Tibial nerve (tissue), 4 donors: ENCODE measurements at regions not wholly inside any gene's neighbourhood (a gene's known extent, or its start where the extent isn't known, plus 50 kb on each side); places are given as distances from the start of the nearest gene placed in this dataset.

ENCODE experiments used
- DNase-seq, 2 donors: peaks; one replicate each; pipeline ENCODE4 v3.0.0-alpha.2; 2019; ENCODE audit warnings: low spot score in 2 of 2
- H3K27ac ChIP-seq, 4 donors: fragments of 200-600 bp; sonication (generic) in 3 of 4; one replicate each; pipeline ENCODE4 v1.5.1; 2017 to 2019; ENCODE audit warnings: mild to moderate bottlenecking in 1 of 4
- H3K27me3 ChIP-seq, 2 donors: fragments of 200-600 bp; sonication (generic) in 1 of 2; one replicate each; pipeline versions ENCODE4 v1.5.1 to v1.6.0; 2017 to 2019
- H3K36me3 ChIP-seq, 3 donors: fragments of 200-600 bp; sonication (generic); one replicate each; pipeline ENCODE4 v1.5.1; 2018 to 2019
- H3K4me1 ChIP-seq, 4 donors: fragments of 200-600 bp; sonication (generic) in 3 of 4; one replicate each; pipeline ENCODE4 v1.5.1; 2017 to 2019
- H3K4me3 ChIP-seq, 4 donors: fragments of 200-600 bp; sonication (generic) in 3 of 4; one replicate each; pipeline ENCODE4 v1.5.1; 2017 to 2019; ENCODE audit warnings: mild to moderate bottlenecking in 1 of 4, moderate library complexity in 1 of 4
- H3K9me3 ChIP-seq, 4 donors: fragments of 200-600 bp; sonication (generic) in 3 of 4; one replicate each; pipeline ENCODE4 v1.5.1; 2017 to 2019
- EP300 ChIP-seq, 2 donors: sonication (generic); formaldehyde crosslinking; IDR thresholded peaks; one replicate each; pipeline ENCODE4 v1.6.1; 2017; ENCODE audit warnings: antibody characterized with exemption in 2 of 2, mild to moderate bottlenecking in 1 of 2
- POLR2A ChIP-seq, 2 donors: fragments of 450-650 bp; IDR thresholded peaks; one replicate each; pipeline ENCODE4 v1.6.1; 2017; ENCODE audit warnings: antibody characterized with exemption in 2 of 2, mild to moderate bottlenecking in 2 of 2, moderate library complexity in 2 of 2
- WGBS, 2 donors: methylation state at CpG; one replicate each; pipeline ENCODE4 v1.1.5; 2018; 5-methylcytosine and 5-hydroxymethylcytosine counted together
- TF ChIP-seq, protein P1 (sequence below), 5 experiments: fragments of 200-600 bp in 3 of 5; fragments of 450-650 bp in 2 of 5; sonication (generic) in 3 of 5; IDR thresholded peaks; one replicate each; pipeline ENCODE4 v1.5.1; 2016 to 2019; ENCODE audit warnings: antibody characterized with exemption in 5 of 5, mild to moderate bottlenecking in 3 of 5, moderate library complexity in 2 of 5

DNA sequence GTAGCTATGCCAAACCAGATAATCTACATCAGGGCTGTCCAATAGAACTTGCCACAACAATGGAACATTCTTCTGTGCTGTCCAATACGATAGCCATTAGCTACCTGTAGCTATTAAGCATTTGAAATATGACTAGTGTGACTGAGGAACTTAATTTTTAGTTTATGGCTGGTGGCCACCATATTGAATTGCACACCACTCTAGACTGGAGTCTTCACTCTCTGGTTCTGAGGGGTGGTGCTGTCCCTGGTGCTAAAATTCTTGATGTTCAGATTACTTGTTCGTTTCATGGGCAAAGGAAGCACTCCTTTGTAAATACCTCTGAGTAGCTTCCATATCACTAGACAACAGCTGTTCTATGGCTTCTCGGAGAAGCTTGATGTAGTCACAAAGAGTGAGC, 296.6 kb downstream of the NPIPA8 start:
- WGBS, 2 donors: 42 to 88% methylated on average over 3 of the region's 3 CpGs
- Histone ChIP-seq H3K4me1 (no peaks in the 10 kb centered on the region), H3K27ac (no peak overlapping the region), H3K27me3 (no peaks in the 10 kb centered on the region), H3K4me3 (no peak overlapping the region), H3K36me3 (no peaks in the 10 kb centered on the region), H3K9me3 (no peaks in the 10 kb centered on the region)
- TF ChIP-seq EP300 (IDR thresholded peaks at IDR 0.05) (no peak), POLR2A (IDR thresholded peaks at IDR 0.05) (no peak)
- TF ChIP-seq, protein P1, sequence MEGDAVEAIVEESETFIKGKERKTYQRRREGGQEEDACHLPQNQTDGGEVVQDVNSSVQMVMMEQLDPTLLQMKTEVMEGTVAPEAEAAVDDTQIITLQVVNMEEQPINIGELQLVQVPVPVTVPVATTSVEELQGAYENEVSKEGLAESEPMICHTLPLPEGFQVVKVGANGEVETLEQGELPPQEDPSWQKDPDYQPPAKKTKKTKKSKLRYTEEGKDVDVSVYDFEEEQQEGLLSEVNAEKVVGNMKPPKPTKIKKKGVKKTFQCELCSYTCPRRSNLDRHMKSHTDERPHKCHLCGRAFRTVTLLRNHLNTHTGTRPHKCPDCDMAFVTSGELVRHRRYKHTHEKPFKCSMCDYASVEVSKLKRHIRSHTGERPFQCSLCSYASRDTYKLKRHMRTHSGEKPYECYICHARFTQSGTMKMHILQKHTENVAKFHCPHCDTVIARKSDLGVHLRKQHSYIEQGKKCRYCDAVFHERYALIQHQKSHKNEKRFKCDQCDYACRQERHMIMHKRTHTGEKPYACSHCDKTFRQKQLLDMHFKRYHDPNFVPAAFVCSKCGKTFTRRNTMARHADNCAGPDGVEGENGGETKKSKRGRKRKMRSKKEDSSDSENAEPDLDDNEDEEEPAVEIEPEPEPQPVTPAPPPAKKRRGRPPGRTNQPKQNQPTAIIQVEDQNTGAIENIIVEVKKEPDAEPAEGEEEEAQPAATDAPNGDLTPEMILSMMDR (IDR thresholded peaks at IDR 0.05): no peak
- DNase-seq: no peak

DNA sequence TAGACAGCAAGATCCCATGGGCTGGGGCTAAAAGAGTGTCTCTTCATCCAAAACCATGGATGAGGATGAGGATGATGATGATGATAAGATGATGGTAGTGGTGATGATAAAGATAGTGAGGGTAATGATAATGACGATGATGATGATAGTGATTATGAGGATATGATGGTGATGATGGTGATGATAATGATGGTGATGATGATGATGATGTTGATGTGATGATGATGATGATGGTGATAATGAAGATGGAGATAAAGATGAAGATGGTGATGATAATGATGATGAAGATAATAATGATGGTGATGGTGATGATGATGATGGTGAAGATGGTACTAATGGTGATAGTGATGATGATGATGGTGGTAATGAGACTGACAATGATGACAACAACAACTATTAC, 299.5 kb downstream of the NPIPA8 start:
- no peak for DNase-seq
- H3K9me3 ChIP-seq: no peaks in the 10 kb centered on the region
- no peak for TF ChIP-seq EP300 (IDR thresholded peaks at IDR 0.05)
- TF ChIP-seq POLR2A (IDR thresholded peaks at IDR 0.05): no peak
- TF ChIP-seq, protein P1 (IDR thresholded peaks at IDR 0.05): no peak
- no peaks in the 10 kb centered on the region for H3K36me3 ChIP-seq
- no peak overlapping the region for H3K4me3 ChIP-seq
- 95 to 100% methylated on average over 1 of the region's 1 CpG for WGBS, 2 donors
- no peaks in the 10 kb centered on the region for H3K27me3 ChIP-seq
- H3K4me1 ChIP-seq: no peaks in the 10 kb centered on the region
- H3K27ac ChIP-seq: no peak overlapping the region

DNA sequence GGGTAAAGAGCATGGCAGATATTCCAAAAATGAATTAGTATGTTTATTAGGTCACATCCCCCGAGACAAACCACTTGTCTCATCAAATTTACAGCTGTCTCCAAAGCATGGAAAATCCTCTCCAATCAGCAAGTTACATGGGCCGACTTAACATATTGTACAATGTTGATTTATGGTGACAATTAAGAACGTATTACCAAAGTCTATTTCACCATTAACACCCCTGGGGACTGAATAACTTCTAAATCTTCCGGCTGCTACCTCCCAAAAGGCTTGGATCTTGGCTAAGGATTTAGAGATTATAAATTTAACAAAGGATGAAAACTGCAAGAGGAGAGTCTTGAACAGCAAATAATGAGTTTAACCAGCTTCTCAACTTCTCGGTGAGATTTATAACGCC, 311.9 kb downstream of the NPIPA8 start:
- Histone ChIP-seq H3K4me3 (no peak overlapping the region), H3K9me3 (no peaks in the 10 kb centered on the region), H3K27me3 (no peaks in the 10 kb centered on the region), H3K4me1 (no peaks in the 10 kb centered on the region), H3K36me3 (no peaks in the 10 kb centered on the region), H3K27ac (no peak overlapping the region)
- DNase-seq: no peak
- 24 to 29% methylated on average over 6 of the region's 6 CpGs for WGBS, 2 donors
- TF ChIP-seq EP300 (IDR thresholded peaks at IDR 0.05) (peak in 1 of 2 donors; percentile 41), POLR2A (IDR thresholded peaks at IDR 0.05) (no peak)
- TF ChIP-seq, protein P1 (IDR thresholded peaks at IDR 0.05): no peak

DNA sequence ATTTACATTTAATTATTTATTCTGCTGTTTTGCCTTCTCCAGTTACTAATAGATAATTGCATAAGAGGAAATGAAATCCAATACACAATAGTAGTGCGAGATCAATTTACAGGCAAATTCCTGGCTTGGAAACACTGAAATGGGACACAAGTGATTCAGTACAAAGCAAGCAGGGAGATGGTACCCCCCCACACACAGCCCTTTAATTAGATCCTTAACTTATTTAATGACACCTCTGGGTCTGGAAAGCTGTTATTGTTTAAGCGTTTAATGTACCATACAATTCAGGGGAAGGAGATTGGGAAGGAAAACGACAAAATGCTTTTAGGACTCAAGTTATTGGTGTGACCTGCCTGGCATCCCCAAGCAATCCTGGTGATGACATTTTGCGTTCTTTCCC, 318.2 kb downstream of the NPIPA8 start:
- WGBS, 2 donors: 46 to 48% methylated on average over 4 of the region's 4 CpGs
- Histone ChIP-seq H3K9me3 (no peaks in the 10 kb centered on the region), H3K4me3 (no peak overlapping the region), H3K27me3 (no peaks in the 10 kb centered on the region), H3K4me1 (no peaks in the 10 kb centered on the region), H3K36me3 (no peaks in the 10 kb centered on the region), H3K27ac (no peak overlapping the region)
- DNase-seq: no peak
- no peak for TF ChIP-seq EP300 (IDR thresholded peaks at IDR 0.05)
- no peak for TF ChIP-seq POLR2A (IDR thresholded peaks at IDR 0.05)
- TF ChIP-seq, protein P1 (IDR thresholded peaks at IDR 0.05): no peak

DNA sequence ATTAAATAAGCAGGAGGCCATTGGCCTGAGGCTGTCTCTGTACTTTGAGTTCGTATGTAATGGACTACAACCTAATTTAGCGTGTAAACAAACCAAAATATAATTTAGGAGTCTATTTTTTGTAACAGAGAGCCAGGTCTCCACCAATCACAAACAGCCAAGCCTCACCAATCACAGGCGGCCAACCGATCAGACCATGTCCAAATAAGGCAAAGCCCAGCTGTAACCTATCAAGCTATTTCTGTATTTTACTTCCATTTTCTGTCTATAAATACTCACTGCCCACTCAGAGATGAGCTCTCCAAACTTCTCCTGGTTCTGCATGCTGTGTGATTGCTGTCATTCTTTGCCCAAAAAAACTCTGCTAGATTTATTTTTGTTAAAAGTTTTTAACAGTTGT, 322.7 kb downstream of the NPIPA8 start:
- no peak for DNase-seq
- 80 to 86% methylated on average over 4 of the region's 4 CpGs for WGBS, 2 donors
- no peaks in the 10 kb centered on the region for H3K4me1 ChIP-seq
- no peaks in the 10 kb centered on the region for H3K36me3 ChIP-seq
- TF ChIP-seq, protein P1 (IDR thresholded peaks at IDR 0.05): no peak
- TF ChIP-seq EP300 (IDR thresholded peaks at IDR 0.05) (no peak), POLR2A (IDR thresholded peaks at IDR 0.05) (no peak)
- no peak overlapping the region for H3K4me3 ChIP-seq
- no peaks in the 10 kb centered on the region for H3K27me3 ChIP-seq
- H3K9me3 ChIP-seq: peaks cover 0 to 4% (median 0%) of the 10 kb centered on the region in 4 donors
- no peak overlapping the region for H3K27ac ChIP-seq
